GM12892 (cell line): ENCODE measurements at regions not wholly inside any gene's neighbourhood (a gene's known extent, or its start where the extent isn't known, plus 50 kb on each side); places are given as distances from the start of the nearest gene placed in this dataset.

Experiments used
- POLR2AphosphoS5 ChIP-seq: IDR thresholded peaks from 2 replicates; pipeline ENCODE4 v1.6.1; 2011; ENCODE audit warnings: low read depth, low read length, control low read depth
- TAF1 ChIP-seq: IDR thresholded peaks from 2 replicates; pipeline ENCODE4 v1.6.1; 2011; ENCODE audit warnings: low read depth, mild to moderate bottlenecking, control low read depth, low read length, borderline replicate concordance

DNA sequence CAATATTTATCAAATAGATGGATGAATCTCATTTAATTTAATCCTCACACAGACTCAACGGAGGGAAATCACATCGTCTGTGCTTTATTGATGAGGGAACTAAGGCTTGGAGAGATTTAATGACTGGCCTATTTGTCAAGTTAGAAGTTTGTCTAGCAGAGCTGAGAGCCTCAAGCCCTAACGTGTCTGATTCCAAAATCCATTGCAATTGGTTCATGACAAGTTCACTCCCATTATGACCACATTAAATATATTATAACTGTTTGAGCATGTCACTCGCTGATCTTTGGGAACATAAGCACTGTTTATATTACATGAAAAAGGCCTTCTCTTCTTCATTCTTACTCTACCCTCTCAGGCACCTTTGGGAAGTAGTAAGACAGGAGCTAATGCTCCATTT is 89.4 kb upstream of the SIRPA start:
- TF ChIP-seq TAF1 (no peak), POLR2AphosphoS5 (no peak)
